NOMO-1 (cell line): ENCODE measurements at regions not wholly inside any gene's neighbourhood (a gene's known extent, or its start where the extent isn't known, plus 50 kb on each side); places are given as distances from the start of the nearest gene placed in this dataset.

ENCODE experiments used
- DNase-seq, 2 experiments: peaks; one replicate each; lab custom pipeline; 2025; ENCODE audit not compliant: unreplicated experiment in 2 of 2; lab: John Stamatoyannopoulos, UW

GRCh38 chr10:105950410-105950809 is 1214.1 kb downstream of the SORCS1 start:
- DNase-seq: peak; percentile 26 to 29

- no peak for DNase-seq
Measured at GRCh38 chr10:105949721-105950120, 1214.8 kb downstream of the SORCS1 start.

- no peak for DNase-seq
Measured at GRCh38 chr10:105925045-105925785, 1239.3 kb downstream of the SORCS1 start.

- no peak for DNase-seq
Measured at GRCh38 chr10:105921348-105921747, 1243.2 kb downstream of the SORCS1 start.

- DNase-seq: no peak
Measured at GRCh38 chr10:105914432-105914831, 1250.1 kb downstream of the SORCS1 start.

GRCh38 chr10:105908701-105909100 is 1255.8 kb downstream of the SORCS1 start:
- no peak for DNase-seq

- DNase-seq: no peak
Measured at GRCh38 chr10:105885495-105885894, 1244.4 kb downstream of the SORCS3 start.

- DNase-seq: no peak
Measured at GRCh38 chr10:105879401-105879800, 1238.3 kb downstream of the SORCS3 start.

- DNase-seq: no peak
Measured at GRCh38 chr10:105875050-105875449, 1234.0 kb downstream of the SORCS3 start.

- no peak for DNase-seq
Measured at GRCh38 chr10:105872665-105873064, 1231.6 kb downstream of the SORCS3 start.

- DNase-seq: no peak
Measured at GRCh38 chr10:105868935-105869334, 1227.8 kb downstream of the SORCS3 start.

- no peak for DNase-seq
Measured at GRCh38 chr10:105864854-105865253, 1223.8 kb downstream of the SORCS3 start.

GRCh38 chr10:105857268-105858264 is 1216.5 kb downstream of the SORCS3 start:
- no peak for DNase-seq

- no peak for DNase-seq
Measured at GRCh38 chr10:105855791-105856190, 1214.7 kb downstream of the SORCS3 start.

- no peak for DNase-seq
Measured at GRCh38 chr10:105844676-105845570, 1203.8 kb downstream of the SORCS3 start.

- no peak for DNase-seq
Measured at GRCh38 chr10:105844241-105844640, 1203.2 kb downstream of the SORCS3 start.

- DNase-seq: no peak
Measured at GRCh38 chr10:105843786-105844185, 1202.7 kb downstream of the SORCS3 start.

GRCh38 chr10:105840288-105840770 is 1199.2 kb downstream of the SORCS3 start:
- DNase-seq: no peak

- DNase-seq: no peak
Measured at GRCh38 chr10:105838392-105838791, 1197.3 kb downstream of the SORCS3 start.

GRCh38 chr10:105837951-105838350 is 1196.9 kb downstream of the SORCS3 start:
- peak; percentile 30 to 69 for DNase-seq
